RWPE1 (cell line): ENCODE measurements at regions not wholly inside any gene's neighbourhood (a gene's known extent, or its start where the extent isn't known, plus 50 kb on each side); places are given as distances from the start of the nearest gene placed in this dataset.
A peak's percentile ranks its signal among the peaks of the same experiment; 100 is the strongest.

ENCODE experiments used
- CTCF ChIA-PET: fragments of 350-600 bp; sonication (Branson Sonifier 250); formaldehyde crosslinking; extraction: SDS; loops from one replicate; lab custom pipeline; 2021; lab: Yijun Ruan, JAX
- POLR2A ChIA-PET: fragments of 400-600 bp; formaldehyde crosslinking; extraction: SDS; loops from one replicate; lab custom pipeline; 2020; ENCODE audit warnings: antibody characterized with exemption; ENCODE audit not compliant: low non-redundant PET; lab: Yijun Ruan, JAX
- DNase-seq: peaks from one replicate; pipeline ENCODE4 v3.0.0; 2012; ENCODE audit warnings: low spot score
- H3K27ac ChIP-seq: fragments of 450-650 bp; 2 replicates; pipeline ENCODE4 v1.5.1; 2017
- CTCF ChIP-seq: fragments of 450-650 bp; conservative IDR thresholded peaks from 2 replicates; pipeline ENCODE4 v1.5.1; 2017; ENCODE audit warnings: low read depth, mild to moderate bottlenecking

DNA sequence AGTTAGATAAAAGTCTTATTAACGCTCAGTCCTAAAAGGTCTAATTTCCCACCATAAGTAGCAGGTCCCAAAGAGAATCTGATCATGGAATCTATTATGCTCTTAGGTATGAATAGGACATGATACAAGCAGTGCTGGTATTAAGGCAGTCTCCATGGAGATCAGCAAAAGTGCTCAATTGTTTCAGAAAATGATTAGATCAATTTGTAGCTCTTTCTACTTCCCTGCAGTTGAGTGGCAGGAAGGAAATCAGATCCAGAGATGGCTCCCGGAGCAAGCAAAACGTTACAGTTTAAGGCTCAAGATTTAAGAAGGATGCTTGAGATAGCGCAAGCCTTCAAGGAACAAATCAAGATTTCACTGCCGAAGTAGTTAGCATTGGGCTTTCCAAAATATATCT is 205.7 kb downstream of the DRD1 start:
- TF ChIP-seq CTCF = no peak
- ChIA-PET POLR2A (no interaction called here), CTCF (no interaction called here)
- DNase-seq = no peak
- no peak overlapping the region for H3K27ac ChIP-seq

GRCh38 chr5:175236176-175236575 is 207.8 kb downstream of the DRD1 start:
- no peak overlapping the region for H3K27ac ChIP-seq
- DNase-seq = no peak
- POLR2A ChIA-PET = no interaction called here
- TF ChIP-seq CTCF = no peak
- CTCF ChIA-PET = interaction anchor here (0.7 kb wide), 1 partner anchor 97 kb away, joined by 4 read pairs; no protein-coding TSS in a partner anchor

- TF ChIP-seq CTCF = no peak
- POLR2A ChIA-PET = no interaction called here
- CTCF ChIA-PET = interaction anchor here (0.7 kb wide), 1 partner anchor 98 kb away, joined by 4 read pairs; no protein-coding TSS in a partner anchor
- no peak overlapping the region for H3K27ac ChIP-seq
- no peak for DNase-seq
These were observed 208.6 kb downstream of the DRD1 start for GRCh38 chr5:175235251-175235960.

- CTCF ChIA-PET = interaction anchor here (0.7 kb wide), 1 partner anchor 13 kb away, joined by 4 read pairs; no protein-coding TSS in a partner anchor
- TF ChIP-seq CTCF = no peak
- no peak overlapping the region for H3K27ac ChIP-seq
- DNase-seq = peak; percentile 18
- POLR2A ChIA-PET = no interaction called here
These were observed 213.7 kb downstream of the DRD1 start for GRCh38 chr5:175230299-175230698.

GRCh38 chr5:175226506-175226905 is 217.5 kb downstream of the DRD1 start:
- TF ChIP-seq CTCF = no peak
- POLR2A ChIA-PET = no interaction called here
- H3K27ac ChIP-seq = no peak overlapping the region
- CTCF ChIA-PET = interaction anchor here (0.6 kb wide), 1 partner anchor 1254 kb away, joined by 5 read pairs; no protein-coding TSS in a partner anchor
- DNase-seq = no peak

DNA sequence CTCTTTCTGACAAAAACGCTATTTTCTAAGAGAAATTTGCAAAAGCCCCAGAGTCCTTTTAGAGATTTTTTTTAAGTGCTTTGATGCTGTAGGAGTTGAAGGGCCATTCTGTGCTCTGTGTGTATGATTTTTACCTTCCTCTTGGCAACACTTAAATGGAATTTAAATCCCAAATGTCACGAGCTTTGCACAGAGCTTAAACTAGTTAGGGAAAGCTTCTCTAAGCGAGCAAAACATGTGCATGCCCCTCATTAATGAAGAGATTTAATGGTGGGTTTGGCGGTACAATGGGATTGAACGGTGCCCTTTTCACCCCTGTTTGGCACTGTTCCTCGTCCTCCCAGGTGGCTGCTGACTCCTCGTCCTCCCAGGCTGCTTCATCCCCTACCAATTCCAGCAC is 220.7 kb downstream of the DRD1 start:
- CTCF ChIA-PET = no interaction called here
- DNase-seq = no peak
- POLR2A ChIA-PET = no interaction called here
- no peak overlapping the region for H3K27ac ChIP-seq
- TF ChIP-seq CTCF = no peak
